ENCODE measurements at regions not wholly inside any gene's neighbourhood (a gene's known extent, or its start where the extent isn't known, plus 50 kb on each side); places are given as distances from the start of the nearest gene placed in this dataset.
A peak's percentile ranks its signal among the peaks of the same experiment; 100 is the strongest.

DNA sequence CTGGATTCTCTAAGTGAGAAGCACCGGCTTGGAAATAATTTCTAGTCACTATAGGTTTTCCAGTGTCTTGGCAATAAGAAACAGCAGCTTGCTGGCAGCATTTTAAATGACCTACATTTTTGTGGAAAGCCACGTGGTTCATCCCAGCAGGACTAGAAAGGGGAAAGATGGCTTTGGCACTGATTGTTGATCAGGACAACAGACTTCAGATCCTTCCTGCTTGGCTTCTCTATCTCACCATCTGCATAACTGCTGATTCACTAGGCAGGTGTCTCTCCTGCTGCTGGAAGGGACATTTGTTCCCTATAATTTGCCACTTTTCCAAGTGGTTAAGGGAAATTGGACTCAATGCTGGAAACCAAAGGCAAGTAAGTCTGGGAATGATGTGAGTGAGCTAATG lies 131.0 kb downstream of the TTC8 start:
- Histone ChIP-seq H3K27me3 (peaks cover 0 to 4% (median 0%) of the 10 kb centered on the region in 7 donors), H3K27ac (no peak overlapping the region), H3K4me3 (no peak overlapping the region), H3K4me1 (no peaks in the 10 kb centered on the region), H3K9me3 (peaks cover 0 to 28% (median 0%) of the 10 kb centered on the region in 11 donors), H3K36me3 (no peaks in the 10 kb centered on the region)
- no peak for DNase-seq
- intact Hi-C loops (cut with DNase I): no loop called here
- 44 to 52% methylated on average over 2 of the region's 2 CpGs for WGBS, 2 donors
- ATAC-seq: no peak
- TF ChIP-seq, protein P1, sequence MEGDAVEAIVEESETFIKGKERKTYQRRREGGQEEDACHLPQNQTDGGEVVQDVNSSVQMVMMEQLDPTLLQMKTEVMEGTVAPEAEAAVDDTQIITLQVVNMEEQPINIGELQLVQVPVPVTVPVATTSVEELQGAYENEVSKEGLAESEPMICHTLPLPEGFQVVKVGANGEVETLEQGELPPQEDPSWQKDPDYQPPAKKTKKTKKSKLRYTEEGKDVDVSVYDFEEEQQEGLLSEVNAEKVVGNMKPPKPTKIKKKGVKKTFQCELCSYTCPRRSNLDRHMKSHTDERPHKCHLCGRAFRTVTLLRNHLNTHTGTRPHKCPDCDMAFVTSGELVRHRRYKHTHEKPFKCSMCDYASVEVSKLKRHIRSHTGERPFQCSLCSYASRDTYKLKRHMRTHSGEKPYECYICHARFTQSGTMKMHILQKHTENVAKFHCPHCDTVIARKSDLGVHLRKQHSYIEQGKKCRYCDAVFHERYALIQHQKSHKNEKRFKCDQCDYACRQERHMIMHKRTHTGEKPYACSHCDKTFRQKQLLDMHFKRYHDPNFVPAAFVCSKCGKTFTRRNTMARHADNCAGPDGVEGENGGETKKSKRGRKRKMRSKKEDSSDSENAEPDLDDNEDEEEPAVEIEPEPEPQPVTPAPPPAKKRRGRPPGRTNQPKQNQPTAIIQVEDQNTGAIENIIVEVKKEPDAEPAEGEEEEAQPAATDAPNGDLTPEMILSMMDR (IDR thresholded peaks at IDR 0.05): no peak

DNA sequence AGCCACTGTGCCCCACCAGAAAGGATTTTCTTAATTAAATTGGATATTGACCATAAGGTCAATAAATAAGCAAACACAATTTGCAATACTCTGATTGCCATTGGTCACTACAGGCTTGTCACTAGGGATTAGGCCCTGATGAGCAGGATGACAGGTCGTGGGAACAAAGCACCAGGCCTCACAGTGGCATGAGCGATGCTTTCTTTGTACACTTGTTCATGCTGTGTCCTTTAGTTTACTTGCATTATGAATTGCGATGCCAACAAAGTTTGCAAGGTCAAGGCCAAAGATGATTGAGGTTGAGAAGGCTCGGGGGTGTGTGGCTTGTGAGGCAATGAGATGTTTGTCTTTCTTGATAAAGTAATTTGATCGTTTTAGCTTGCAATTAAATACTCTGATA lies 136.0 kb downstream of the TTC8 start:
- no peak overlapping the region for H3K4me3 ChIP-seq
- H3K4me1 ChIP-seq: peaks cover 0 to 5% (median 0%) of the 10 kb centered on the region in 9 donors
- WGBS, 2 donors: 69 to 80% methylated on average over 5 of the region's 5 CpGs
- TF ChIP-seq, protein P1 (IDR thresholded peaks at IDR 0.05): no peak
- peaks cover 0 to 12% (median 4%) of the 10 kb centered on the region in 7 donors for H3K27me3 ChIP-seq
- H3K27ac ChIP-seq: no peak overlapping the region
- DNase-seq: no peak
- H3K9me3 ChIP-seq: no peaks in the 10 kb centered on the region
- intact Hi-C loops (cut with DNase I): no loop called here
- no peaks in the 10 kb centered on the region for H3K36me3 ChIP-seq
- ATAC-seq: no peak

DNA sequence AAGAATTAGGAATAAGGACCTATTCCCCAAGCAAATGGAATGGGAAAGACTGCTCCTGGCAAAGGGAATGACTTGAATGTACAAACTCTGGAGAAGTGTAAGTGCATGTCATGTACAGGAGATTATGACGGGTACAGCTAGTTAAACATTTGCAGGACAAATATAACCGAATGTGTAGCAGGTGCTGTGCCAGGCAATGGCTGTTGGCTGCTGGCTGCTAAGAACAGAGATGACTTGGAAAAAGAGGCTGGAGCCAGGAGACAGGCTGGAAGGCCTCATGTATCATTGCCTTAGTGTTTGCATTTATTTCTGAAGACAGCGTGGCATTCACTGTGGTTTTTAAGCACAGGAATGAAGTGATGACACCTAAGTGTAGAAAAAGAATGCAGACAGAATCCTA lies 136.8 kb downstream of the TTC8 start:
- H3K27me3 ChIP-seq: peaks cover 0 to 12% (median 4%) of the 10 kb centered on the region in 7 donors
- H3K4me1 ChIP-seq: peaks cover 0 to 5% (median 0%) of the 10 kb centered on the region in 9 donors
- intact Hi-C loops (cut with DNase I): no loop called here
- no peak overlapping the region for H3K27ac ChIP-seq
- DNase-seq: no peak
- no peaks in the 10 kb centered on the region for H3K9me3 ChIP-seq
- peak in 1 of 8 donors; percentile 62 for ATAC-seq
- H3K36me3 ChIP-seq: no peaks in the 10 kb centered on the region
- TF ChIP-seq, protein P1 (IDR thresholded peaks at IDR 0.05): no peak
- H3K4me3 ChIP-seq: no peak overlapping the region
- WGBS, 2 donors: 56 to 59% methylated on average over 3 of the region's 3 CpGs

DNA sequence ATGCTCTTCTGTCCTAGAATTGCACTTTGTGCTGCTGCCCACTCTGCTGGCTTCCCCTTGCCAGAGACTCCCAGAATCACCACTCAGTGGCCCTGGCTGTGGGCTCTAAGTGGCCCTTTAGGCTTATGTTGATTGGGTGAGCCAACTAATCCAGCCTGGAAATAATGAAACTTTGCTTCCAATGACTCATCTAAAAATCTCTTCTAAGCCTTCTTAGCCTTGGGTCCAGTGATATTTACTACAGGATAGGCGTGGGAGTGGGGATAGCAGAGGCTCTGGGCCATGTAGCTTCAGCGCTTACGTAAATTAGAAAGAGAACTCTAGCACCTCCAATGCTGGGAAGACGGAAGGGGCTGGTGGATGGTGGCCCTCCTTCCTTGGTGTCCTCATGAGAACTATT lies 137.9 kb downstream of the TTC8 start:
- H3K4me3 ChIP-seq: no peak overlapping the region
- no peaks in the 10 kb centered on the region for H3K9me3 ChIP-seq
- 72 to 86% methylated on average over 4 of the region's 4 CpGs for WGBS, 2 donors
- intact Hi-C loops (cut with DNase I): no loop called here
- no peak for DNase-seq
- peaks cover 0 to 12% (median 0%) of the 10 kb centered on the region in 7 donors for H3K27me3 ChIP-seq
- no peak overlapping the region for H3K27ac ChIP-seq
- H3K36me3 ChIP-seq: no peaks in the 10 kb centered on the region
- no peak for ATAC-seq
- TF ChIP-seq, protein P1 (IDR thresholded peaks at IDR 0.05): no peak
- peaks cover 0 to 5% (median 0%) of the 10 kb centered on the region in 9 donors for H3K4me1 ChIP-seq

Measured in heart right ventricle (tissue), 16 donors.